Left lung (tissue), 4 donors: ENCODE measurements at regions not wholly inside any gene's neighbourhood (a gene's known extent, or its start where the extent isn't known, plus 50 kb on each side); places are given as distances from the start of the nearest gene placed in this dataset.

Experiments used
- ATAC-seq: fragments of 200-7000 bp; cut with Tn5 transposase; one replicate; pipeline ENCODE4 v1.9.1; 2020; ENCODE audit warnings: moderate library complexity
- DNase-seq, 4 donors: peaks; one replicate each; pipeline ENCODE4 v3.0.0-alpha.2; 2013 to 2020
- H3K27ac ChIP-seq, 2 donors: fragments of 200-600 bp; sonication (generic) in 1 of 2; one replicate each; pipeline versions ENCODE4 v1.5.0 to v1.8.0; 2020 to 2021
- H3K27me3 ChIP-seq, 2 donors: fragments of 200-600 bp; sonication (generic) in 1 of 2; one replicate each; pipeline versions ENCODE4 v1.5.0 to v1.8.0; 2020 to 2021
- H3K36me3 ChIP-seq, 2 donors: fragments of 200-600 bp; sonication (generic) in 1 of 2; one replicate each; pipeline versions ENCODE4 v1.5.0 to v1.8.0; 2020 to 2021
- H3K4me1 ChIP-seq, 2 donors: fragments of 200-600 bp; one replicate each; pipeline ENCODE4 v1.8.0; 2021
- H3K4me3 ChIP-seq, 2 donors: fragments of 200-600 bp; sonication (generic) in 1 of 2; one replicate each; pipeline versions ENCODE4 v1.5.0 to v1.8.0; 2020 to 2021; ENCODE audit warnings: mild to moderate bottlenecking in 1 of 2
- H3K9me3 ChIP-seq, 2 donors: fragments of 200-600 bp; sonication (generic) in 1 of 2; one replicate each; pipeline versions ENCODE4 v1.5.0 to v1.8.0; 2020 to 2021
- intact Hi-C, 2 donors: fragments of 100-400 bp; cut with DNase I; formaldehyde crosslinking; loops; one replicate each; pipeline versions ENCODE4 v1.11.2 to v1.14.2; 2022
- TF ChIP-seq, protein P1 (sequence below), 2 donors: fragments of 200-600 bp; sonication (generic) in 1 of 2; IDR thresholded peaks; one replicate each; pipeline versions ENCODE4 v1.5.0 to v1.8.0; 2021; ENCODE audit warnings: antibody characterized with exemption in 2 of 2
- donor health status: DM: no; HTN: yes; CAD: no.
- donor health status: DM: no; HTN: no; CAD: no.

DNA sequence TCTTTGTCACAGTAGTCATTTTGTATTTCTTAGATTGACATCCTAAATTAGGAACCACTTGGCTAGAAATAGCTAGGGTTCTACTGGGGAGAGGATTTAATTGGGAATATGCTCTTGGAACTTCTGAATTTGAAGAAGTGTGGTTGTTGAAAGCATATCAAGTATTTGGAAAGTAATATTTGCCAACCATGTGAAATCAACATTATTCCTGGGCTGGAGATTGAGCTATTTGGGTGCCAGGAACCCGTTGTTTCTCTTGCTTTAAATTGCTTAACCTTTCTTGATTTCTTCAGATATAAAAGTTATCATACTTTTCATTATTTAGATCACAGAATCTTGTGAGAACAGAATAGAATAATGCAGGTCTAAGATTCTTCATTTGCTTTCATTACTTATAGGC, 178.4 kb upstream of the ELL2 start:
- Histone ChIP-seq H3K36me3 (no peaks in the 10 kb centered on the region), H3K4me1 (peaks cover 0 to 13% of the 10 kb centered on the region in 2 donors), H3K27me3 (no peaks in the 10 kb centered on the region), H3K9me3 (no peaks in the 10 kb centered on the region), H3K4me3 (no peak overlapping the region), H3K27ac (no peak overlapping the region)
- TF ChIP-seq, protein P1, sequence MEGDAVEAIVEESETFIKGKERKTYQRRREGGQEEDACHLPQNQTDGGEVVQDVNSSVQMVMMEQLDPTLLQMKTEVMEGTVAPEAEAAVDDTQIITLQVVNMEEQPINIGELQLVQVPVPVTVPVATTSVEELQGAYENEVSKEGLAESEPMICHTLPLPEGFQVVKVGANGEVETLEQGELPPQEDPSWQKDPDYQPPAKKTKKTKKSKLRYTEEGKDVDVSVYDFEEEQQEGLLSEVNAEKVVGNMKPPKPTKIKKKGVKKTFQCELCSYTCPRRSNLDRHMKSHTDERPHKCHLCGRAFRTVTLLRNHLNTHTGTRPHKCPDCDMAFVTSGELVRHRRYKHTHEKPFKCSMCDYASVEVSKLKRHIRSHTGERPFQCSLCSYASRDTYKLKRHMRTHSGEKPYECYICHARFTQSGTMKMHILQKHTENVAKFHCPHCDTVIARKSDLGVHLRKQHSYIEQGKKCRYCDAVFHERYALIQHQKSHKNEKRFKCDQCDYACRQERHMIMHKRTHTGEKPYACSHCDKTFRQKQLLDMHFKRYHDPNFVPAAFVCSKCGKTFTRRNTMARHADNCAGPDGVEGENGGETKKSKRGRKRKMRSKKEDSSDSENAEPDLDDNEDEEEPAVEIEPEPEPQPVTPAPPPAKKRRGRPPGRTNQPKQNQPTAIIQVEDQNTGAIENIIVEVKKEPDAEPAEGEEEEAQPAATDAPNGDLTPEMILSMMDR (IDR thresholded peaks at IDR 0.05): no peak
- ATAC-seq (no peak), DNase-seq (no peak)
- intact Hi-C loops: no loop called here

DNA sequence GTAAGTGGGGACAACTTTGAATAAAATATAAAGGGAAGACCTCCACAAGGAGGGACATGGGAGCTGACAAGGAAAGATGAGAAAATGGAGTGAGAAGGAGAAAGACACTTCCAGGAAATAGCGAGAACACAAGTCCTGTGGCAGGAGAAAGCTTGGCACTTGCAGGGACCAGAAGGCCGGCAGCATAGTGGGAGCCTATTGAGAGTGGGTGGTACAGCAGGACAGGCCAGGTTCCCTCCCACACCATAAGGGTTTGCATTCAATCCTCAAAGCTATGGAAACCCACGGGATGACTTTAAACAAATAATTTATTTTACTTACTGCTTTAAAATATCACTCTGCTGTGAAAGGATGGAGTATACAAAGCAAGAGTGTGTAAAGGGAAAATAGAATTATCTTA, 173.2 kb upstream of the ELL2 start:
- intact Hi-C loops: no loop called here
- ATAC-seq: no peak
- DNase-seq: no peak
- no peaks in the 10 kb centered on the region for H3K9me3 ChIP-seq
- H3K4me3 ChIP-seq: no peak overlapping the region
- no peaks in the 10 kb centered on the region for H3K36me3 ChIP-seq
- TF ChIP-seq, protein P1 (IDR thresholded peaks at IDR 0.05): no peak
- no peaks in the 10 kb centered on the region for H3K27me3 ChIP-seq
- H3K27ac ChIP-seq: no peak overlapping the region
- peaks cover 0 to 3% of the 10 kb centered on the region in 2 donors for H3K4me1 ChIP-seq

DNA sequence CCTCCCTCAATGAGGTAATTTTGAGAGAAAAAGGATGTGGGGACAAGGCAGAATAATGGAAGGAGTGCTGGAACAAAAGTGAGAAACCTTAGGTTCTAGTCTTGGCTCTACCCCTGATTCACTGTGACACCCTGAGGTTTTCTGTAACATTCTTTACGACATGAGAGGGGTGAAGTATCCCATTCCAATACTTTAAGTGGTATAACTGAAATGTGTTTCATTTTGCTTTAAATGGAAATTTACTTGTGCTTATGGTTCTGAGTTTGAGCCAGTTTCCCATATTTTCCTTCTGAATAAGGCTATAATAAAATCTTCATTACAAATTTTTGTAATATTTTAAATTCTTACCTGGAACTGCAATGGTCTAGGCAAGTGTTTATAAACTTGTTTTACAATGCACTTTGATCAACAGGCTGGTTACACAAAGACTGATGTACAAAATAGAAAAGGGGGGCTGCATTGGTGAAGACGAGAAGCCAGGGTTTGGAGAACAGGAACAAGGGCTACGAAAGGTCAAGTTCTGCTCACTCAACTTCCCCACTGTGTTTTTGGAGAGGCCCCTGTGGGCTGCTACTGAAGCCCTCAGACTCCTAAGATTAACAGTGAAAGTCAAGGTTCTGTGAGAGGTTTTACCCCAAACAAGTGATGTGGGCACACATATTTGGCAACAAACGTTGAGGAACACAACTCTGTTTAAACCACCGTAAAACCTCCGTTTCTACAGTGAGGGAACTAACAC, 171.9 kb upstream of the ELL2 start:
- no peak overlapping the region for H3K27ac ChIP-seq
- H3K36me3 ChIP-seq: no peaks in the 10 kb centered on the region
- intact Hi-C loops: no loop called here
- ATAC-seq (peak; percentile 23), DNase-seq (no peak)
- H3K9me3 ChIP-seq: no peaks in the 10 kb centered on the region
- no peak overlapping the region for H3K4me3 ChIP-seq
- TF ChIP-seq, protein P1 (IDR thresholded peaks at IDR 0.05): no peak
- H3K27me3 ChIP-seq: no peaks in the 10 kb centered on the region
- peaks cover 0 to 3% of the 10 kb centered on the region in 2 donors for H3K4me1 ChIP-seq

DNA sequence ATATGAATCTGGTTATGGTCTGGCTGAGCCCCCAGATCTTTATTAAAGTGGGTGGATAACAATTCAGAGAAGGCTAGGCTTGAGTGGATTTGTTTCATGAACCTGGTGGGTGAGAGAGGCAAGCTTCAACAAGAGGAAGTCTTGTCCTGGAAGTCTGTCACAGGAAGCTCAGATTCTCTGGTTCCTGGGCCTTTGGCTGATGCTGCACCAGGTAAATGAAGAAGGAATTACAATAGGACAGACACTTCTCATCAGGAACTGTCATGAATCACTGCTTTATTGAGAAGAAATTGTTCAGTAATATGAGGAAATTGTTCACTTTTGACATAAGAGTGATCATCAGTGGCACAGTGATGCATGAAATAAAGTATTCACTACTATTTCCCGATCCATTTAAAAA, 167.6 kb upstream of the ELL2 start:
- Histone ChIP-seq H3K4me1 (peaks cover 0 to 3% of the 10 kb centered on the region in 2 donors), H3K27me3 (no peaks in the 10 kb centered on the region), H3K36me3 (no peaks in the 10 kb centered on the region), H3K27ac (no peak overlapping the region), H3K9me3 (no peaks in the 10 kb centered on the region), H3K4me3 (no peak overlapping the region)
- no peak for ATAC-seq
- intact Hi-C loops: no loop called here
- TF ChIP-seq, protein P1 (IDR thresholded peaks at IDR 0.05): no peak
- no peak for DNase-seq

DNA sequence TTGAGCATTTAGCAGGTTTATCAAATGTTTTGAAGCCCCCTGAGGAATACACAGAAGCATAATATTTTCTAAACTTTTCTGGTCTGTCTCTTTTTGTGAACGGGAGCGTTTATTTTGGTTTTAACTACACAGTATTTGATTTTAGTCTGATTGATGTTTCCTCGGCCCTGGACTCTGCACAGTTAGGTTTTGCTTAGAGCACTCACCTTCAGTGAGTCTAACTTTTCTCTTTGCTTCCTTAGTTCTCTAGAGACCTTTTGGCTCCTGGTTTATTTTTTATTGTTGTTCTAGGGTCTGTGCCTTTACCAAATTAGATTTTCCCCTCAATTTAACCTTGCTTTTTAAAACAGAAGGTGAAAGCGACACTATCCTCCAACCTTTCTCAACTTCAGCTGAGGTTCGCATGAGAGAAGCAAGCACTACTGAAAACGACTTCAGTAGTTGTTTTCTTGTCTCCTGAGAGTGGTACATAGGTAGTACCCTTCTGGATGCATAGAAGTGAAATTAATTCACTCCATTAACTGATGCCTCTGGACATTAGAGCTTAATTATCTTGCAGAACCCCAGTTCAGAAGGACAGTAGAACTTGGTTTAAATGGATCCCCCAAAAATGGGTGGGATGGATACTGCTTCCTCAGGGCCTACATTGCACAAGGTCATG, 166.7 kb upstream of the ELL2 start:
- TF ChIP-seq, protein P1 (IDR thresholded peaks at IDR 0.05): no peak
- Histone ChIP-seq H3K27me3 (no peaks in the 10 kb centered on the region), H3K36me3 (no peaks in the 10 kb centered on the region), H3K27ac (no peak overlapping the region), H3K4me3 (no peak overlapping the region), H3K9me3 (no peaks in the 10 kb centered on the region), H3K4me1 (no peaks in the 10 kb centered on the region)
- ATAC-seq (no peak), DNase-seq (no peak)
- intact Hi-C loops: no loop called here
